Lung (tissue), 11 donors: ENCODE measurements at regions not wholly inside any gene's neighbourhood (a gene's known extent, or its start where the extent isn't known, plus 50 kb on each side); places are given as distances from the start of the nearest gene placed in this dataset.

ENCODE experiments used
- ATAC-seq: fragments of 200-7000 bp; cut with Tn5 transposase; one replicate; pipeline ENCODE4 v1.9.1; 2020; ENCODE audit warnings: moderate number of reproducible peaks; ENCODE audit not compliant: insufficient read depth, low FRiP score
- DNase-seq, 3 donors: peaks; one replicate each; pipeline ENCODE4 v3.0.0-alpha.2; 2013 to 2017
- H3K27ac ChIP-seq, 2 donors: one replicate each; pipeline ENCODE4 v1.5.1; 2013; ENCODE audit warnings: mild to moderate bottlenecking in 2 of 2, moderate library complexity in 2 of 2, control low read depth in 1 of 2, inconsistent platforms in 1 of 2, low read depth in 1 of 2, low read length in 1 of 2
- H3K27me3 ChIP-seq, 3 donors: one replicate each; pipeline ENCODE4 v1.5.1; 2013; ENCODE audit warnings: low read length in 2 of 3; ENCODE audit not compliant: control insufficient read depth in 3 of 3, insufficient read depth in 3 of 3
- H3K36me3 ChIP-seq, 4 donors: one replicate each; pipeline ENCODE4 v1.5.1; 2013; ENCODE audit warnings: low read length in 4 of 4, mild to moderate bottlenecking in 1 of 4, moderate library complexity in 1 of 4; ENCODE audit not compliant: control insufficient read depth in 4 of 4, insufficient read depth in 4 of 4
- H3K4me1 ChIP-seq, 5 donors: one replicate each; pipeline ENCODE4 v1.5.1; 2013; ENCODE audit warnings: low read length in 5 of 5, mild to moderate bottlenecking in 2 of 5, moderate library complexity in 1 of 5; ENCODE audit not compliant: control insufficient read depth in 5 of 5, insufficient read depth in 5 of 5
- H3K4me3 ChIP-seq: one replicate; pipeline ENCODE4 v1.5.1; 2013; ENCODE audit warnings: mild to moderate bottlenecking, control low read depth, moderate library complexity
- H3K9ac ChIP-seq, 2 donors: one replicate each; pipeline ENCODE4 v1.5.1; 2013; ENCODE audit warnings: low read length in 2 of 2, control low read depth in 1 of 2; ENCODE audit not compliant: insufficient read depth in 1 of 2
- H3K9me3 ChIP-seq, 4 donors: one replicate each; pipeline ENCODE4 v1.5.1; 2013; ENCODE audit warnings: low read length in 3 of 4, mild to moderate bottlenecking in 1 of 4, moderate library complexity in 1 of 4; ENCODE audit not compliant: control insufficient read depth in 4 of 4, insufficient read depth in 3 of 4
- WGBS, 2 donors: extraction: QIAGEN DNeasy Blood & Tissue Kit; methylation state at CpG; one replicate each; pipeline ENCODE4 v1.1.7; 2013; 5-methylcytosine and 5-hydroxymethylcytosine counted together
- TF ChIP-seq, protein P1 (sequence below): IDR thresholded peaks from 2 replicates; pipeline ENCODE4 v1.5.1; 2012; ENCODE audit warnings: mild to moderate bottlenecking; ENCODE audit errors: control extremely low read depth, extremely low read depth
- donor health status: control.
- donor health status: control.
- donor health status: Bipolar disorder and iron deficiency.
- donor health status: healthy.
- donor health status: DM: yes; HTN: yes; CAD: no.

DNA sequence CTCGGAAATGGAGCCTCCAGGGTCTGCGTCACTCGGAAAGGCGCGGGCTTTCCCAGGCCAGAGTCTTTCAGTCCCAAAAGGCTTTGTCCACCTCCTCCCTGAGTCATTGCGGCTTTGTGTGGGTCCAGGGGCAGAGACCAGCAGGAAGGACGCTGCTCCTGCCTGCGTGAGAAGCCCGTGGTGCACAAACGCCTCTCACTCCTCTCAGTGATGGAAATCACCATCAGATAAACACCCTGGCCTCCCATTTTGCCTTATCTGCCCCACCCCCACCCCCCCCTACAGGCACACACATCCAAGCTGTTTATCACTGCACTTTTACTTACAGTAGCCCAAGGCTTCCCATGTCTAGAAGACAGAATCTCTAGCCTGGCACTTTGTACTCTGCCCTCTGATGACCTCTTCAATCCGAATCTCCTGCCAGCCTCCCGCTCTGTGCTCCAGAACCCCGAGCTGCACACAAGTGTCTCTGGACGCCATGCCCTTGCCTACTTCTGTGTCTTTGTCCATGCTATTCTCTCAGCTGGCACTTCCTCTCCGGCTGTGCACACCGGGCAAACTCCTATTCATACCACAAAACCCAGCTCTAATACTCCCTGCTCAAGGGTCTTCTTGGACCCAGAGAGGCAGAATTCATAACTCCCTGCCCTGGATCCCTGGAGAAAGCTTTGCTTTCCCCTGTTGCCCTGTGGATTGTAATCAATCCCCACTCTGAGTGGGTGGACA is 954.6 kb downstream of the TBC1D22A start:
- ATAC-seq (no peak), DNase-seq (no peak)
- Histone ChIP-seq H3K9me3 (peaks cover 0 to 4% (median 0%) of the 10 kb centered on the region in 4 donors), H3K9ac (no peak overlapping the region), H3K4me3 (no peak overlapping the region), H3K27ac (no peak overlapping the region), H3K4me1 (no peaks in the 10 kb centered on the region), H3K36me3 (no peaks in the 10 kb centered on the region), H3K27me3 (no peaks in the 10 kb centered on the region)
- 74 to 76% methylated on average over 16 of the region's 16 CpGs for WGBS, 2 donors
- TF ChIP-seq, protein P1, sequence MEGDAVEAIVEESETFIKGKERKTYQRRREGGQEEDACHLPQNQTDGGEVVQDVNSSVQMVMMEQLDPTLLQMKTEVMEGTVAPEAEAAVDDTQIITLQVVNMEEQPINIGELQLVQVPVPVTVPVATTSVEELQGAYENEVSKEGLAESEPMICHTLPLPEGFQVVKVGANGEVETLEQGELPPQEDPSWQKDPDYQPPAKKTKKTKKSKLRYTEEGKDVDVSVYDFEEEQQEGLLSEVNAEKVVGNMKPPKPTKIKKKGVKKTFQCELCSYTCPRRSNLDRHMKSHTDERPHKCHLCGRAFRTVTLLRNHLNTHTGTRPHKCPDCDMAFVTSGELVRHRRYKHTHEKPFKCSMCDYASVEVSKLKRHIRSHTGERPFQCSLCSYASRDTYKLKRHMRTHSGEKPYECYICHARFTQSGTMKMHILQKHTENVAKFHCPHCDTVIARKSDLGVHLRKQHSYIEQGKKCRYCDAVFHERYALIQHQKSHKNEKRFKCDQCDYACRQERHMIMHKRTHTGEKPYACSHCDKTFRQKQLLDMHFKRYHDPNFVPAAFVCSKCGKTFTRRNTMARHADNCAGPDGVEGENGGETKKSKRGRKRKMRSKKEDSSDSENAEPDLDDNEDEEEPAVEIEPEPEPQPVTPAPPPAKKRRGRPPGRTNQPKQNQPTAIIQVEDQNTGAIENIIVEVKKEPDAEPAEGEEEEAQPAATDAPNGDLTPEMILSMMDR, result no peak

DNA sequence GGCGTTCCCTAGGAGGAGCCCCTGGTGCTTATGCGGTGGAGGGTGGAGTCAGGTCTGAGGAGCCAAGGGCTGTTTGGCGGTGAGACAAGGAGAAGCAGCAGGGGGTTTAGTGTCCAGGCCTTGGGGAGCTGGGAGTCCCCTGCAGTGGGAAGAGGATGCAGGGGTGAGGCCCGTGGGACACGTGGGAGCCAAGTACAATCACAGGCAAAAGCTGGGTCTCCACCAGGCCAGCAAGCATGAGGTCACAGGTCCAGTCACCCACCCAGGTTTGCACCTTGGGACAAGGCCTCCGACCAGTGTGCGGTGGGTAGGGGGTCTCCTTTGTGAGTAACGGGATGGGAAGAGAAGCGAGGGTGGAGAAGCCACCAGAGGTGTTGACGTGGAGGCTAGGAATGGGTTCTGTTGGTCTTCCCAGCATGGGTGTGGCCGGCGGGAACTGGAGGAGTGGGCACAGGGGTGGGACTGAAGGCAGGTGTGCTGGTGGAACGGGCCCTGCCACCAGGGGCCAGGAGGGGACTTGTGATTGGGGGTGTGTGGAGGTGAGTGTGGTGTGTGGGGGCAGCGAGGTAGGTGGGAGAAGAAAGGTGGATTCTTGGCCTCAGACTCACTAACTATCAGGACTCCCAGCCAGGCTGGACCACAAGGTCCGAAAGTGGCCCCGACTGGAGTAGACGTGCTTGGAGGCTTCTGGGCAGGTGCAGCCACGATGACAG is 953.6 kb downstream of the TBC1D22A start:
- no peak overlapping the region for H3K4me3 ChIP-seq
- no peak for DNase-seq
- H3K9ac ChIP-seq, result no peak overlapping the region
- no peaks in the 10 kb centered on the region for H3K36me3 ChIP-seq
- H3K9me3 ChIP-seq, result peaks cover 0 to 4% (median 0%) of the 10 kb centered on the region in 4 donors
- H3K4me1 ChIP-seq, result no peaks in the 10 kb centered on the region
- no peak for ATAC-seq
- H3K27ac ChIP-seq, result no peak overlapping the region
- WGBS, 2 donors, result 90 to 93% methylated on average over 18 of the region's 18 CpGs
- TF ChIP-seq, protein P1, result no peak
- H3K27me3 ChIP-seq, result no peaks in the 10 kb centered on the region

DNA sequence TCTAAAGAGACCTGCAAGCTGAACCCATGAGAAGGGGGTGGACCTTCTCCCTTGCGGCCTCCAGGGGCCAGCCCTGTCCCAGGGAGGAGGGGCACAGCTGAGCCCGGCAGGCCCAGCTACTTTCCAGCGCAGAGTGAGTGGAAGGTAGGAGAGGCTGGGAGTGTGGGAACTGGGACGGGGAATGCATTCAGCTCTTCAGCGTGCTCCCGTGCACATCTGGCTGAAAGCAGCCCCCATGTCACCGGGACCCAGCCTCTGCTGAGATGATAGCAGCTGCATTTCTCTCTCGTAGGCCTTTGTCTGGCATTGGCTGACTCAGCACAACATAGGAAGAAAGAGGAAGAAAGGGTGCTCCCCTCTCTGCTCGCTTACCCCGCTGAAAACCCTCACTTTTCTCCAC is 951.5 kb downstream of the TBC1D22A start:
- DNase-seq (no peak), ATAC-seq (no peak)
- H3K9ac ChIP-seq, result no peak overlapping the region
- H3K27ac ChIP-seq, result no peak overlapping the region
- TF ChIP-seq, protein P1, result no peak
- H3K27me3 ChIP-seq, result no peaks in the 10 kb centered on the region
- 56 to 62% methylated on average over 10 of the region's 10 CpGs for WGBS, 2 donors
- H3K36me3 ChIP-seq, result no peaks in the 10 kb centered on the region
- H3K4me3 ChIP-seq, result no peak overlapping the region
- H3K9me3 ChIP-seq, result peaks cover 0 to 2% (median 0%) of the 10 kb centered on the region in 4 donors
- no peaks in the 10 kb centered on the region for H3K4me1 ChIP-seq
